ENCODE measurements at regions not wholly inside any gene's neighbourhood (a gene's known extent, or its start where the extent isn't known, plus 50 kb on each side); places are given as distances from the start of the nearest gene placed in this dataset.
A peak's percentile ranks its signal among the peaks of the same experiment; 100 is the strongest.

DNA sequence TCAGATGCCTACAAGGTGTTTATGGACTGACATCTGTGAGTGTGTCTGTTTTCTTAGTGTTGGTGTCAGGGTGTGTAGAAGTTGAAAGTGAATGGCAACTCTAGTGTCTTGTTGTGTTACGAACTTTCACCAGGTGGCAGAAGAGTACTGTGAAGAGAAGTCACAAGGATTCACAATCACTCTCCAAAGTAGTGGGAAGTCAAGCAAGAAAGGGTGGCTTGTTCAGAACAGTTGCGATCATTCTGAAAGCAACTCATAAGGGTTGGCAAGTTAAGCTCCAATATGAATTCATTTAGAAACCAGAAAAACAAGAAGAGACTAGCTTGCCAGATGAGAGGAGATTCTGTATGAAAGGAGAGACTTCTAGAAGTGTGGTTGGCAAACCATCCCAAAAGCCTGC, 86.1 kb downstream of the FASLG start:
- TF ChIP-seq, protein P1, sequence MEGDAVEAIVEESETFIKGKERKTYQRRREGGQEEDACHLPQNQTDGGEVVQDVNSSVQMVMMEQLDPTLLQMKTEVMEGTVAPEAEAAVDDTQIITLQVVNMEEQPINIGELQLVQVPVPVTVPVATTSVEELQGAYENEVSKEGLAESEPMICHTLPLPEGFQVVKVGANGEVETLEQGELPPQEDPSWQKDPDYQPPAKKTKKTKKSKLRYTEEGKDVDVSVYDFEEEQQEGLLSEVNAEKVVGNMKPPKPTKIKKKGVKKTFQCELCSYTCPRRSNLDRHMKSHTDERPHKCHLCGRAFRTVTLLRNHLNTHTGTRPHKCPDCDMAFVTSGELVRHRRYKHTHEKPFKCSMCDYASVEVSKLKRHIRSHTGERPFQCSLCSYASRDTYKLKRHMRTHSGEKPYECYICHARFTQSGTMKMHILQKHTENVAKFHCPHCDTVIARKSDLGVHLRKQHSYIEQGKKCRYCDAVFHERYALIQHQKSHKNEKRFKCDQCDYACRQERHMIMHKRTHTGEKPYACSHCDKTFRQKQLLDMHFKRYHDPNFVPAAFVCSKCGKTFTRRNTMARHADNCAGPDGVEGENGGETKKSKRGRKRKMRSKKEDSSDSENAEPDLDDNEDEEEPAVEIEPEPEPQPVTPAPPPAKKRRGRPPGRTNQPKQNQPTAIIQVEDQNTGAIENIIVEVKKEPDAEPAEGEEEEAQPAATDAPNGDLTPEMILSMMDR (IDR thresholded peaks at IDR 0.05), result peak; percentile 37 to 70 (median 69)
- TF ChIP-seq POLR2A (IDR thresholded peaks at IDR 0.05) (no peak), POLR2AphosphoS5 (IDR thresholded peaks at IDR 0.05) (no peak)

All from breast epithelium (tissue), 3 donors.